ENCODE measurements at regions not wholly inside any gene's neighbourhood (a gene's known extent, or its start where the extent isn't known, plus 50 kb on each side); places are given as distances from the start of the nearest gene placed in this dataset.

GRCh38 chr9:27836661-27837401 lies 263.6 kb upstream of the C9orf72 start:
- no peak for TF ChIP-seq CTCF (IDR thresholded peaks at IDR 0.05)
- no peak for TF ChIP-seq POLR2A (IDR thresholded peaks at IDR 0.05)

Data from thyroid gland (tissue), 4 donors.